Endothelial cell (in vitro differentiated cells): ENCODE measurements at regions not wholly inside any gene's neighbourhood (a gene's known extent, or its start where the extent isn't known, plus 50 kb on each side); places are given as distances from the start of the nearest gene placed in this dataset.

Source experiments
- DNase-seq: peaks from one replicate; pipeline ENCODE4 v3.0.0; 2021; ENCODE audit warnings: low spot score
- H3K27ac Mint-ChIP-seq: one replicate; pipeline ENCODE4 v1.8.0; 2021; ENCODE audit warnings: mixed read lengths, inconsistent platforms; ENCODE audit not compliant: unreplicated experiment
- H3K27me3 Mint-ChIP-seq: one replicate; pipeline ENCODE4 v1.8.0; 2021; ENCODE audit warnings: mild to moderate bottlenecking, moderate library complexity, mixed read lengths, inconsistent platforms; ENCODE audit not compliant: unreplicated experiment
- H3K36me3 Mint-ChIP-seq: one replicate; pipeline ENCODE4 v1.8.0; 2021; ENCODE audit warnings: mild to moderate bottlenecking, low read depth, mixed read lengths, inconsistent platforms; ENCODE audit not compliant: unreplicated experiment
- H3K4me1 Mint-ChIP-seq: one replicate; pipeline ENCODE4 v1.8.0; 2021; ENCODE audit warnings: mild to moderate bottlenecking, mixed read lengths, inconsistent platforms; ENCODE audit not compliant: unreplicated experiment
- H3K4me3 Mint-ChIP-seq: one replicate; pipeline ENCODE4 v1.8.0; 2021; ENCODE audit warnings: mild to moderate bottlenecking, mixed read lengths, inconsistent platforms; ENCODE audit not compliant: unreplicated experiment
- H3K9me3 Mint-ChIP-seq: one replicate; pipeline ENCODE4 v1.8.0; 2021; ENCODE audit warnings: mixed read lengths, inconsistent platforms; ENCODE audit not compliant: unreplicated experiment
- CTCF ChIP-seq: fragments of 200-600 bp; sonication (generic); IDR thresholded peaks from one replicate; pipeline ENCODE4 v1.5.0; 2021; ENCODE audit warnings: antibody characterized with exemption; ENCODE audit not compliant: unreplicated experiment

- Mint-ChIP-seq H3K9me3 (no peaks in the 10 kb centered on the region), H3K27ac (no peak overlapping the region), H3K27me3 (peaks cover 2% of the 10 kb centered on the region), H3K4me3 (no peak overlapping the region), H3K4me1 (no peaks in the 10 kb centered on the region), H3K36me3 (no peaks in the 10 kb centered on the region)
- DNase-seq, result no peak
- no peak for TF ChIP-seq CTCF
These were observed 333.3 kb downstream of the AGTPBP1 start for GRCh38 chr9:85408494-85408893.

- H3K4me3 Mint-ChIP-seq, result no peak overlapping the region
- no peak for DNase-seq
- no peaks in the 10 kb centered on the region for H3K36me3 Mint-ChIP-seq
These were observed 336.2 kb downstream of the AGTPBP1 start for GRCh38 chr9:85405566-85405950.

GRCh38 chr9:85404911-85405565 is 336.7 kb downstream of the AGTPBP1 start:
- no peak for TF ChIP-seq CTCF
- Mint-ChIP-seq H3K36me3 (no peaks in the 10 kb centered on the region), H3K4me3 (no peak overlapping the region), H3K4me1 (peaks cover 3% of the 10 kb centered on the region), H3K9me3 (no peaks in the 10 kb centered on the region), H3K27me3 (no peaks in the 10 kb centered on the region), H3K27ac (no peak overlapping the region)
- no peak for DNase-seq

More at GRCh38 chr9:85405566-85405950, 336.2 kb downstream of the AGTPBP1 start:
- no peaks in the 10 kb centered on the region for H3K27me3 Mint-ChIP-seq
- peaks cover 3% of the 10 kb centered on the region for H3K4me1 Mint-ChIP-seq
- H3K27ac Mint-ChIP-seq, result no peak overlapping the region
- H3K9me3 Mint-ChIP-seq, result no peaks in the 10 kb centered on the region
- no peak for TF ChIP-seq CTCF

GRCh38 chr9:85402551-85402950 is 339.2 kb downstream of the AGTPBP1 start:
- no peaks in the 10 kb centered on the region for H3K27me3 Mint-ChIP-seq
- no peak overlapping the region for H3K27ac Mint-ChIP-seq
- no peaks in the 10 kb centered on the region for H3K9me3 Mint-ChIP-seq
- H3K4me3 Mint-ChIP-seq, result no peak overlapping the region
- no peak for TF ChIP-seq CTCF
- DNase-seq, result no peak
- peaks cover 3% of the 10 kb centered on the region for H3K4me1 Mint-ChIP-seq
- H3K36me3 Mint-ChIP-seq, result no peaks in the 10 kb centered on the region

- no peaks in the 10 kb centered on the region for H3K9me3 Mint-ChIP-seq
- H3K4me1 Mint-ChIP-seq, result peaks cover 3% of the 10 kb centered on the region
- TF ChIP-seq CTCF, result no peak
- no peaks in the 10 kb centered on the region for H3K36me3 Mint-ChIP-seq
- no peak overlapping the region for H3K27ac Mint-ChIP-seq
- no peaks in the 10 kb centered on the region for H3K27me3 Mint-ChIP-seq
- DNase-seq, result no peak
- H3K4me3 Mint-ChIP-seq, result no peak overlapping the region
These were observed 339.8 kb downstream of the AGTPBP1 start for GRCh38 chr9:85401998-85402397.
